ENCODE measurements at regions not wholly inside any gene's neighbourhood (a gene's known extent, or its start where the extent isn't known, plus 50 kb on each side); places are given as distances from the start of the nearest gene placed in this dataset.

- 70 to 78% methylated on average over 9 of the region's 9 CpGs for WGBS, 2 donors
- intact Hi-C loops (cut with DNase I; ENCODE audit: low total_unique reads), result no loop called here
Observed at GRCh38 chr4:181281451-181281850, 961.8 kb upstream of the TENM3 start.

GRCh38 chr4:181289198-181289597 is 954.0 kb upstream of the TENM3 start:
- no peak overlapping the region for H3K4me3 ChIP-seq (ENCODE audit: low read depth, poor library complexity, severe bottlenecking)
- DNase-seq (ENCODE audit: low spot score in 2 of 2), result no peak
- intact Hi-C loops (cut with DNase I; ENCODE audit: low total_unique reads), result no loop called here
- TF ChIP-seq POLR2A (IDR thresholded peaks at IDR 0.05) (no peak), CTCF (IDR thresholded peaks at IDR 0.05) (no peak)
- 74 to 81% methylated on average over 7 of the region's 7 CpGs for WGBS, 2 donors

More at GRCh38 chr4:181281451-181281850, 961.8 kb upstream of the TENM3 start:
- no peak overlapping the region for H3K4me3 ChIP-seq (ENCODE audit: low read depth, poor library complexity, severe bottlenecking)
- TF ChIP-seq POLR2A (IDR thresholded peaks at IDR 0.05) (no peak), CTCF (IDR thresholded peaks at IDR 0.05) (no peak)
- DNase-seq (ENCODE audit: low spot score in 2 of 2), result no peak

GRCh38 chr4:181291615-181292014 is 951.6 kb upstream of the TENM3 start:
- H3K4me3 ChIP-seq (ENCODE audit: low read depth, poor library complexity, severe bottlenecking), result no peak overlapping the region
- intact Hi-C loops (cut with DNase I; ENCODE audit: low total_unique reads), result no loop called here
- DNase-seq (ENCODE audit: low spot score in 2 of 2), result no peak
- WGBS, 2 donors, result 80 to 88% methylated on average over 5 of the region's 5 CpGs
- TF ChIP-seq POLR2A (IDR thresholded peaks at IDR 0.05), result no peak
- TF ChIP-seq CTCF (IDR thresholded peaks at IDR 0.05), result no peak

GRCh38 chr4:181293014-181293413 is 950.2 kb upstream of the TENM3 start:
- 95 to 96% methylated on average over 3 of the region's 3 CpGs for WGBS, 2 donors
- no peak for TF ChIP-seq CTCF (IDR thresholded peaks at IDR 0.05)
- no peak for TF ChIP-seq POLR2A (IDR thresholded peaks at IDR 0.05)
- intact Hi-C loops (cut with DNase I; ENCODE audit: low total_unique reads), result no loop called here
- no peak for DNase-seq (ENCODE audit: low spot score in 2 of 2)
- H3K4me3 ChIP-seq (ENCODE audit: low read depth, poor library complexity, severe bottlenecking), result no peak overlapping the region

- TF ChIP-seq CTCF (IDR thresholded peaks at IDR 0.05) (no peak), POLR2A (IDR thresholded peaks at IDR 0.05) (no peak)
- intact Hi-C loops (cut with DNase I; ENCODE audit: low total_unique reads), result no loop called here
- 84 to 88% methylated on average over 10 of the region's 10 CpGs for WGBS, 2 donors
- DNase-seq (ENCODE audit: low spot score in 2 of 2), result no peak
- H3K4me3 ChIP-seq (ENCODE audit: low read depth, poor library complexity, severe bottlenecking), result no peak overlapping the region
Observed at GRCh38 chr4:181293541-181293940, 949.7 kb upstream of the TENM3 start.

GRCh38 chr4:181294421-181294820 is 948.8 kb upstream of the TENM3 start:
- 50 to 69% methylated on average over 2 of the region's 2 CpGs for WGBS, 2 donors
- H3K4me3 ChIP-seq (ENCODE audit: low read depth, poor library complexity, severe bottlenecking), result no peak overlapping the region
- TF ChIP-seq POLR2A (IDR thresholded peaks at IDR 0.05), result no peak
- no peak for TF ChIP-seq CTCF (IDR thresholded peaks at IDR 0.05)
- DNase-seq (ENCODE audit: low spot score in 2 of 2), result no peak
- intact Hi-C loops (cut with DNase I; ENCODE audit: low total_unique reads), result no loop called here
